Activated CD8-positive, alpha-beta memory T cell treated with anti-CD3 and anti-CD28 coated beads, Interleukin-2, amount 50 U/mL, for 48 hours (primary cell): ENCODE measurements at regions not wholly inside any gene's neighbourhood (a gene's known extent, or its start where the extent isn't known, plus 50 kb on each side); places are given as distances from the start of the nearest gene placed in this dataset.
"Not testable (repeated sequence)": the region's sequence is repeated elsewhere in the genome, so short reads cannot be mapped to it uniquely, and the experiment has no call there.

Experiments used
- DNase-seq: peaks from one replicate; pipeline ENCODE4 v3.0.0-alpha.2; 2020

- no peak for DNase-seq
These were observed 123.4 kb upstream of the VKORC1L1 start for GRCh38 chr7:65749518-65749917.

DNA sequence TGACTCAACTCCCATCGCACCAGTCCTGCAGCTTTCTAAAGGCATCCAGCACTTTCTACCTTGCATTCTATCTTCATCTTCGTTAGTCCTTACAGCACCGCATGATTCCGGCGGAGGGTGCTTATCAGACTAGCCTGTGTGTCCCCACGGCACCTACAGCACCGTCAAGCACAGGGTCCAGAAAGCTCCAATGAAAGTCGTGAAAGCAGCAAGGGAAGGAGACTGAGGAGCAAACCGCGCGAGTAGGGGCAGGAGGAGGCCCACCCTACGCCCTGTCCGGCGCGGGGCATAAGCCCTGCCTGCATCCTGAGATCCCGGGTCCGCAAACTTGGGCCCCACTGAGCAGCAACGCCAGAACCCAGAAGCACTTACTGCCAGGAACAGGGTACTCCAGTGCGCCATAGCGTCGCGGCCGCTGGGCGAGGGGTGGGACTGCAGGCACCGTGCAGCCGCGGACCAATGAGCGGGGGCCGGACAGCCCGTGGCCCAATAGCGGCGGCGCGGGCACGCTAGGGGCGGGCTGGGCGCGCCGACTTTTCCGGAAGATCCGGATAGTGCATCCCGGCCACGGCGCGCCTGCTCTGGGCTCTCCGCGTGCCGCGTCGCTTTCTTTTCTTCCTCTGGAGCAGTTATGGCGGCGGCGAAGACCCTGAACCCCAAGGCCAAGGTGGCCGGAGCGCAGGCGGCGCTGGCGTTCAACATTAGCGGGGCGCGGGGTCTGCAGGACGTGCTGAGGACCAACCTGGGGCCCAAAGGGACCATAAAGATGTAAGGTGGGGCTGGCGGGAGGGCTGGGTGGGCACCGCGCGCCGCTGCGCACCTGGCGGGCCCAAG is 122.1 kb upstream of the VKORC1L1 start:
- peak; percentile 94 for DNase-seq

DNA sequence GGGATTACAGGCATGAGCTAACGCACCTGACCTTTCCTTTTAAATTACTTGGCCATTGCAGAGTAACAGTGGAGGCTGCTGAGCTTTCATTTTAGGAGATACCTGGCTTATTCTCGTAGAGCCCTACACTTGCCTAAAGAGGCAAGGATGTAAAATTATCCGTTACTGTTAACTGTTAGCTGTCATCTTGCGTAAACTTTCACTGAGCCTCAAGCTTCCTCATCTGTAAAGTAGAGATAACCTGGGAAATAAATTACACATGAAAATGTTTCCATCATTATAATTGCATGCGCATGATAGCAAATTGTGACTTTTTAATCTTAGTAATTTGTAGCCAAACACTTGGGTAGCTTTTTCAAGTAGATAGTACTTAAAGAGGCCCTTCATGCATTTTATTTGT is 118.8 kb upstream of the VKORC1L1 start:
- DNase-seq = not testable (repeated sequence)

GRCh38 chr7:65758991-65759390 is 113.9 kb upstream of the VKORC1L1 start:
- DNase-seq = not testable (repeated sequence)

DNA sequence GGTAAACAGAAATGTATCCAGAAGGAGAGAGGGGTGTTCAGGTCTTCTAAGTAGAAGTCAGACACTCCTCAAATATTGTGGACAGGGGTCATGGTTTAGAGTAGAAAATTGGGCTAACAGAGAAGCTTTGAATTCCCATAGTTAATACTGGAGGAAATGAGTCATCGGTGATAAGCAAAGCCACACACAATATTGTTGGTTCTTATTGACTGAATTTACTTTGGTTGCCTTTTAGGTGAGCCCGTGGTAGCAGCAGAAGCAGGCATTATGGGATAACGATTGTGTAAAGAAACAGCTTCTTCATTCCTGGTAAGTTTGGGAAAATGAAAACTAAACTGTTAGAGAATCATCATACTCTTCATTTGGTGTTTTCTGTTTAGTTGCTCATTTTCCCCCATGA is 110.2 kb upstream of the VKORC1L1 start:
- not testable (repeated sequence) for DNase-seq

GRCh38 chr7:65763114-65763513 is 109.8 kb upstream of the VKORC1L1 start:
- DNase-seq = not testable (repeated sequence)

DNA sequence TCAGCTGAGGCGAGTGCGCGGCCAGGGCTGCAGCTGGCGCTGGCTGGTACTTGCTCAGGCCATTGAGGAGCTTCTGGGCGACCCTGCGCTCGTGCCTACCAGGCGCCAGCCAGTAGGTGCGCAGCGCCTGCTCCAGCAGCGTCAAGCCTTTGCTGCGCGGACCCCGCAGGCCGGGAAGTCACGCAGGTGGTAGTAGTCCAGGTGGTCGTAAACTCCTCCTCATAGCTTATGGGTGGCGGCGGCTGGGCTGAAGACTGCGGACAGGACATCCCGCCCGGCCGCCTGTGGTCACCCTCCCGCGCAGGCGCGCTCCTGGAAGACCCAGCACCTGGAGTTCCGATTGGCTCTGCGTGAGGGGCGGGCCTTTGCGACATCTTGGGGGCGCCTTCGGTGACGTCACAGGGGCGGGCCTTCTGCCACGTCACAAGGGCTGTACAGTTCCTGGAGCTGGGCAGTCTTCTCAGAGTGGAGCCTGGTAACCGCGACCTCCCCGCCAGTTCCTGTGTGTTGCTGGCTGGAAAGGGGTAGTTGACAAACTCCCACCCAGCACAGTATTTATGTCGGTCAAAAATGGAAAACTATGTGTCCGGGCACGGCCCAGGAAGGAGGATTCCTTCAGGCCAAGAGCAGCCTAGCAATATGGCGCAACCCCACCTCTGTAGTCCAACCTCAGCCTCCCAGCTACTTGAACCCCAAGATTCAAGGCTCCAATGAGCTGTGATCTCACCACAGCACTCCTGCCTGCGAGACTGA is 102.2 kb upstream of the VKORC1L1 start:
- peak; percentile 97 for DNase-seq

GRCh38 chr7:65771226-65771569 is 101.7 kb upstream of the VKORC1L1 start:
- DNase-seq = not testable (repeated sequence)

DNA sequence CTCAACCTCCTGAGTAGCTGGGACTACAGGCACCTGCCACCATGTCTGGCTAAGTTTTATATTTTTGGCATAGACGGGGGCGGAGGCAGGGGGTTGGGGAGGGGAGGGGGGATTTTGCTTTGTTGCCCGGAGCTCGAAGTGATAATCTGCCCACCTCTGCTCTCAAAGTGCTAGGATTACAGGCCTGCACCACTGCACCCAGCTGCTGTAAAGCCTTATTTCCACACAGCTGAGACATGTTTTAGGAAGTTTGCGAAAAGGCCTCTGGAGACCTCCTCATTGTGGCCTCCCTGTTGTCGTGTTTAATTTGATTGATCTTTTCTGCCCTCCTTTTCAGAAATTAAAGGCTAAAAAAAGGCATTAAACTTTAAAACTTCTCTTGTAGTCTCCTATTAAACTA is 96.2 kb upstream of the VKORC1L1 start:
- DNase-seq = not testable (repeated sequence)

- DNase-seq = not testable (repeated sequence)
These were observed 82.9 kb upstream of the VKORC1L1 start for GRCh38 chr7:65789943-65790342.

DNA sequence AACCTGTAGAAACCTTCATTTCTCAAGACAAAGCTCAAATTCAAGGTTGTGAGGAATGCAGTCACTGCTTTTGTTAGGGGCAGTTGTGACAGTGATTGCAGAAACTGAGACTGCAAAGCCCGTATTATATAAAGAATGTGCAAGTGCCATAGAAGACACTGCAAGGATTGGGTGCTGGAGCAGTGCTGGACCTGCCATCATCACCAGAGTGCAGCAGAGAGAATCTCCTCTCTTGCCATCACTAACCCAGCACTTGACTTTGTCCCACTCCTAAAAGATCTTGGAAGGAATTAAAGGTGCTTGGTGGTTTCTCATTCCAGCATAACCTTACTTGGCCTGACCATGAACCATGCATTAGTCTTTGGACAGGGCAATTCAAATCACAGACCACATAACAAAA is 81.1 kb upstream of the VKORC1L1 start:
- not testable (repeated sequence) for DNase-seq

- not testable (repeated sequence) for DNase-seq
These were observed 80.1 kb upstream of the VKORC1L1 start for GRCh38 chr7:65792726-65793125.

- not testable (repeated sequence) for DNase-seq
These were observed 78.0 kb upstream of the VKORC1L1 start for GRCh38 chr7:65794671-65795391.

DNA sequence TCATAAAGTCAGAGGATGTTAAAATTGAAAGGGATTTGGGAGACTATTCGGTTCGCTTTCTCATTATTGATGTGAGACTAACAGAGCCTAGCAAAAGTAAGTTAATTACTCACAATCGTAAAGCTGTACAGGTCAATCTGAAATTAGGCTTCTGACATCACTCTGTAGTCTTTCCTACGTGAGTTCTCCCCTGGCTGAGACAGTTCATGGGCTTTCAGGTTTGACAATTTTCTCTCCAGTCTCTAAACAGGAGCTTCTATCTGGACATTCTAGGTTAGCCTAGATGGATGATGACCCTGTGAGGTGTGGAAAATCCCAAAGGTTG is 77.5 kb upstream of the VKORC1L1 start:
- not testable (repeated sequence) for DNase-seq

- no peak for DNase-seq
These were observed 76.7 kb upstream of the VKORC1L1 start for GRCh38 chr7:65796205-65796604.

- DNase-seq = not testable (repeated sequence)
These were observed 75.8 kb upstream of the VKORC1L1 start for GRCh38 chr7:65797086-65797485.

- not testable (repeated sequence) for DNase-seq
These were observed 75.3 kb upstream of the VKORC1L1 start for GRCh38 chr7:65797566-65797965.

DNA sequence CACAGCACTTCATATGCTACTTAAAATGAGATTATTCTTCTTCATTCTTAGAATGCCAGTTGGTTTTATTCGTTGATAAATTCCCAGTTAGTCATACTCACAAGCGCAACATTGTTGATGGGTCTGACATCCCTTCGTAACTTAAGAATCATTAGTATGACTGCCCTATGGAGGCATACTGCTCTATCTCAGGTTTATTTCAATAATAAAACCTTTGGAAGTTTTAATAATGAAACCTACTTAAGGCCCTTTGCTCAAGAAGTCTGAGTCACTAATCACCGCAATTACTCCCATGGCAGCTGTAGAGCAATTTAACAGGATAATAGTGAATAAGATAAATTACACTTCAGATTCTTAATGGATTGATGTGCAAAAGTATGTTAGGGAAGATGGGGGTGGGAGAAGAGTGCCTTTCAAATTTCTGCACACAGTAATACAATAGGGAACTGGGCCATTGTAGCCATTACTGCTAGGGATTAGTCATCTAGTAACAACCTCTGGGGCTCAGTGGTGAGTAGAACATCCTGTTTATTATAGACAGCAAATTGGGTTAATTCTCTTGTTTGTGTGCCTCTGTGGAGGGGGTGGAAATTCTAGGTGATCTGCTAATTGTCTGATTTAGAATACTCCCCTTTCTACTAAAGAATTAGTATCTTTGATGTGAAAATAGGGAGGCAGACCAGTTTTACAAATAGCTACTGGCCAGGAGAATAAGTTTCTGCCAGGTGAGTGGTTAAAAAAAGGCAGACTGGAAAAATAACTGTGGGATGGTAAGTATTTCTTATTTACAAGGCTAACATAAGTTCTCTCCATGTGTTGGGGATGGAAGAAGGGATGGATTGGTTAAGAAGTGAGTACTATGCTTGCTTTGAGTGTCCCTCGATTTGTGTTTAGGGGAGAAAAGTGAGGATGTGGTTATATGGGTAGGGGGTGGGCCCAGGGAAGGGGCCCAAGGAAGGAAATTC is 74.5 kb upstream of the VKORC1L1 start:
- no peak for DNase-seq

DNA sequence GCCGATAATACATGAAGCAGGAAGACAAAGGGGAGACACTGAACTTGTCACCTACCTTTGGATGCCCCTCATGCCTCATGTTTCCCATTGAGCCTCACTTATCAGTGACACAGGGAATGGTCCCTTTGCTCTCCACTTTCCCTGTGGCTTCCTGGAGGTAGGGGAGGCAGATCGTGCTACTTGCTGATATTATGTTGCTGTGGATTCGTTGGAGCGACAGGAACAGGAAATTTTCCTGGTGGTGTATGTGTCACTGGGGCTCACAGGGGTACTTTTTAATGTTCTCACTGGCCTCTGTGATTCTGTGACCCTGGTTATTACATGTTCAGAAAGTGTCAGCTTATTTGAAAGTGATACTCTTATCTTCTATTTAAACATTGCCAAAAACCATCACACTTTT is 72.7 kb upstream of the VKORC1L1 start:
- not testable (repeated sequence) for DNase-seq

- DNase-seq = no peak
These were observed 72.0 kb upstream of the VKORC1L1 start for GRCh38 chr7:65800890-65801341.

GRCh38 chr7:65804887-65805286 is 68.0 kb upstream of the VKORC1L1 start:
- no peak for DNase-seq

DNA sequence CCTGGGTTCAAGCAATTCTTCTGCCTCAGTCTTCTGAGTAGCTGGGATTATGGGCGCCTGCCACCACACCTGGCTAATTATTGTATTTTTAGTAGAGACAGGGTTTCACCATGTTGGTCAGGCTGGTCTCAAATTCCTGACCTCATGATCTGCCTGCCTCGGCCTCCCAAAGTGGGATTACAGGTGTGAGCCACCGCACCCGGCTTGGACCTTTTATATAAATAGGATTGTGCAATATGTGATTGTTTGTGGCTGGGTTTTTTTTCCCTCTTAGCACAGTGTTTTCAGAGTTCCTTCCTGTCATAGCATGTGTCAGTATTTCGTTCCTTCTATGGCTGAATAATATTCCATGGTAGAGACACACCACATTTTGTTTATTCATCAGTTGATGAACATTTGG is 65.8 kb upstream of the VKORC1L1 start:
- DNase-seq = not testable (repeated sequence)
